ENCODE measurements at regions not wholly inside any gene's neighbourhood (a gene's known extent, or its start where the extent isn't known, plus 50 kb on each side); places are given as distances from the start of the nearest gene placed in this dataset.
"Not testable (repeated sequence)": the region's sequence is repeated elsewhere in the genome, so short reads cannot be mapped to it uniquely, and the experiment has no call there.

DNA sequence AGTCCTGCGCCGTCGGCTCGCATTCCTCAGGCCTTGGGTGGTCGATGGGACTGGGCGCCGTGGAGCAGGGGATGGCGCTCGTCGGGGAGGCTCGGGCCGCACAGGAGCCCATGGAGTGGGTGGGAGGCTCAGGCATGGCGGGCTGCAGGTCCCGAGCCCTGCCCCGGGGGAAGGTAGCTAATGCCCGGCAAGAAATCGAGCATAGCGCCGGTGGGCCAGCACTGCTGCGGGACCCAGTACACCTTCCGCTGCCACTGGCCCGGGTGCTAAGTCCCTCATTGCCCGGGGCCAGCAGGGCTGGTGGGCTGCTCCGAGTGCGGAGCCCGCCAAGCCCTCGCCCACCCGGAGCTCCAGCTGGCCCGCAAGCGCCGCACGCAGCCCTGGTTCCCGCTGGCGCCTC, 122.8 kb downstream of the UFM1 start:
- TF ChIP-seq, protein P1, sequence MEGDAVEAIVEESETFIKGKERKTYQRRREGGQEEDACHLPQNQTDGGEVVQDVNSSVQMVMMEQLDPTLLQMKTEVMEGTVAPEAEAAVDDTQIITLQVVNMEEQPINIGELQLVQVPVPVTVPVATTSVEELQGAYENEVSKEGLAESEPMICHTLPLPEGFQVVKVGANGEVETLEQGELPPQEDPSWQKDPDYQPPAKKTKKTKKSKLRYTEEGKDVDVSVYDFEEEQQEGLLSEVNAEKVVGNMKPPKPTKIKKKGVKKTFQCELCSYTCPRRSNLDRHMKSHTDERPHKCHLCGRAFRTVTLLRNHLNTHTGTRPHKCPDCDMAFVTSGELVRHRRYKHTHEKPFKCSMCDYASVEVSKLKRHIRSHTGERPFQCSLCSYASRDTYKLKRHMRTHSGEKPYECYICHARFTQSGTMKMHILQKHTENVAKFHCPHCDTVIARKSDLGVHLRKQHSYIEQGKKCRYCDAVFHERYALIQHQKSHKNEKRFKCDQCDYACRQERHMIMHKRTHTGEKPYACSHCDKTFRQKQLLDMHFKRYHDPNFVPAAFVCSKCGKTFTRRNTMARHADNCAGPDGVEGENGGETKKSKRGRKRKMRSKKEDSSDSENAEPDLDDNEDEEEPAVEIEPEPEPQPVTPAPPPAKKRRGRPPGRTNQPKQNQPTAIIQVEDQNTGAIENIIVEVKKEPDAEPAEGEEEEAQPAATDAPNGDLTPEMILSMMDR (conservative IDR thresholded peaks at IDR 0.05 in 1 of 2, IDR thresholded peaks at IDR 0.05 in 1 of 2; ENCODE audit: extremely low read depth in 1 of 2, insufficient read depth in 1 of 2, low read depth in 1 of 2, low read length in 2 of 2) = not testable (repeated sequence)
- TF ChIP-seq EZH2 (IDR thresholded peaks at IDR 0.05; ENCODE audit: borderline replicate concordance, low read length) = not testable (repeated sequence)

Data from mammary epithelial cell (primary cell).